ENCODE measurements at regions not wholly inside any gene's neighbourhood (a gene's known extent, or its start where the extent isn't known, plus 50 kb on each side); places are given as distances from the start of the nearest gene placed in this dataset.

- TF ChIP-seq CTCF (conservative IDR thresholded peaks at IDR 0.05; ENCODE audit: low read depth, low read length), result no peak
- no peak for TF ChIP-seq EZH2 (IDR thresholded peaks at IDR 0.05; ENCODE audit: low read length, unreplicated experiment)
- no peak for TF ChIP-seq EZH2phosphoT487 (IDR thresholded peaks at IDR 0.05; ENCODE audit: borderline replicate concordance, low read length)
These were observed 90.5 kb upstream of the SDK1 start for GRCh38 chr7:3210531-3210930.

Data from PC-3 (cell line).